ENCODE measurements at regions not wholly inside any gene's neighbourhood (a gene's known extent, or its start where the extent isn't known, plus 50 kb on each side); places are given as distances from the start of the nearest gene placed in this dataset.

DNA sequence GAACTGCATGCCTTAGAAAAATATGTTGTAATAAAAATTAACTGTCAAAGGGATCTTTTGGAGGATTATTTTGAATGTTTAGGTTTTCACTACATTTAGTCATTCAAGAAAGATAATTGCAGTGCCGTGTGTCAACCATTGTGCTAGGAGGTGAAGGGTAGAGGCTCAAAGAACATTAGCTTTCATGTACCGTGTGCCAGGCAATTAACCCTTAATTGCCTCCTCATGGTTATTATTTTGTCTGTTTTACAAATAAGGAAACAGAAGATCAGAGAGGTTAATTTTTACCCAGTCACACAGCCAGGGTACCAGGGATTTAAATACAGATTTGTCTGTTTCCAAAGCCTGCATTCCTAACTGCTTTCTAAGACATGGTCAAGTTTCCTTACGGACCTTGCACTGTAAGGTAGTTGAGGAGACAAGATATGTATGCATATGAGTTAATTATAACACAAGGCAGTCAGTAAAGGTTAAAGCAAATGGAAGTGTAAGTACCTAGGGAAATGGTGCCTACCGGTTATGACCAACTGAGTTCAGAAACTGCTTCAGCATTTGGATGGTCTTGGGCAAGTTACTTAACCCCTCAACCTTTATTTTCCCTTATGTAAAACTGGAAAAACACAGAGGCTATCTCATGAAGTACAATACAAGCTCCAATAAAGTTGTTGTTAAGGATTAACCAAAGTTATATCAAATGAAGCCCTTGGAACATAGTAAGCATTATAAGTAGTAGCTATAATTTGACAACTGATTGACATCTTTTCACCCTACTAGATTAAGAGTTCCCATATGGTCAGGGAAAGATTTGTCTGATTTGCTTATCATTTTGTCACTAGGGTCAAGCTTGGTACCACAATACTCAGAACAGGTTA is 434.9 kb downstream of the MBD2 start:
- no peak for TF ChIP-seq POLR2A (IDR thresholded peaks at IDR 0.05)
- TF ChIP-seq, protein P1, sequence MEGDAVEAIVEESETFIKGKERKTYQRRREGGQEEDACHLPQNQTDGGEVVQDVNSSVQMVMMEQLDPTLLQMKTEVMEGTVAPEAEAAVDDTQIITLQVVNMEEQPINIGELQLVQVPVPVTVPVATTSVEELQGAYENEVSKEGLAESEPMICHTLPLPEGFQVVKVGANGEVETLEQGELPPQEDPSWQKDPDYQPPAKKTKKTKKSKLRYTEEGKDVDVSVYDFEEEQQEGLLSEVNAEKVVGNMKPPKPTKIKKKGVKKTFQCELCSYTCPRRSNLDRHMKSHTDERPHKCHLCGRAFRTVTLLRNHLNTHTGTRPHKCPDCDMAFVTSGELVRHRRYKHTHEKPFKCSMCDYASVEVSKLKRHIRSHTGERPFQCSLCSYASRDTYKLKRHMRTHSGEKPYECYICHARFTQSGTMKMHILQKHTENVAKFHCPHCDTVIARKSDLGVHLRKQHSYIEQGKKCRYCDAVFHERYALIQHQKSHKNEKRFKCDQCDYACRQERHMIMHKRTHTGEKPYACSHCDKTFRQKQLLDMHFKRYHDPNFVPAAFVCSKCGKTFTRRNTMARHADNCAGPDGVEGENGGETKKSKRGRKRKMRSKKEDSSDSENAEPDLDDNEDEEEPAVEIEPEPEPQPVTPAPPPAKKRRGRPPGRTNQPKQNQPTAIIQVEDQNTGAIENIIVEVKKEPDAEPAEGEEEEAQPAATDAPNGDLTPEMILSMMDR (IDR thresholded peaks at IDR 0.05) = no peak
- TF ChIP-seq EP300 (IDR thresholded peaks at IDR 0.05) = no peak

Measured in ovary (tissue), 3 donors.